Calu3 (cell line): ENCODE measurements at regions not wholly inside any gene's neighbourhood (a gene's known extent, or its start where the extent isn't known, plus 50 kb on each side); places are given as distances from the start of the nearest gene placed in this dataset.
A peak's percentile ranks its signal among the peaks of the same experiment; 100 is the strongest.

Experiments used
- BruUV-seq: library from RNA; stranded (reverse); fragments of 400-500 nt; replicated peaks from 2 replicates; lab custom pipeline; 2021; lab: Mats Ljungman, UMichigan
- CTCF ChIA-PET: fragments of 300-600 bp; sonication (Branson Sonifier 250); formaldehyde crosslinking; loops from one replicate; lab custom pipeline; 2022; ENCODE audit warnings: antibody characterized with exemption; lab: Charles Lee
- DNase-seq: peaks from one replicate; pipeline ENCODE4 v3.0.0; 2022
- H3K27ac Mint-ChIP-seq: one replicate; pipeline ENCODE4 v1.8.0; 2022; ENCODE audit warnings: mixed read lengths; ENCODE audit not compliant: unreplicated experiment
- H3K27me3 Mint-ChIP-seq: one replicate; pipeline ENCODE4 v1.8.0; 2022; ENCODE audit warnings: mixed read lengths; ENCODE audit not compliant: unreplicated experiment
- H3K36me3 Mint-ChIP-seq: one replicate; pipeline ENCODE4 v1.8.0; 2022; ENCODE audit warnings: mild to moderate bottlenecking, moderate library complexity, mixed read lengths; ENCODE audit not compliant: insufficient read depth, unreplicated experiment
- H3K4me1 Mint-ChIP-seq: one replicate; pipeline ENCODE4 v1.8.0; 2022; ENCODE audit warnings: mild to moderate bottlenecking, low read depth, mixed read lengths; ENCODE audit not compliant: unreplicated experiment
- H3K4me3 Mint-ChIP-seq: one replicate; pipeline ENCODE4 v1.8.0; 2022; ENCODE audit warnings: mild to moderate bottlenecking, low read depth, moderate library complexity, mixed read lengths; ENCODE audit not compliant: unreplicated experiment
- H3K9me3 Mint-ChIP-seq: one replicate; pipeline ENCODE4 v1.8.0; 2022; ENCODE audit warnings: low read depth, mixed read lengths; ENCODE audit not compliant: unreplicated experiment
- intact Hi-C: fragments of 100-400 bp; cut with micrococcal nuclease; formaldehyde crosslinking; loops from one replicate; pipeline ENCODE4 v1.10.0; 2022; ENCODE audit not compliant: unreplicated experiment
- TF ChIP-seq, protein P1 (sequence below): fragments of 200-600 bp; IDR thresholded peaks from one replicate; pipeline ENCODE4 v1.8.0; 2022; ENCODE audit warnings: antibody characterized with exemption; ENCODE audit not compliant: unreplicated experiment

DNA sequence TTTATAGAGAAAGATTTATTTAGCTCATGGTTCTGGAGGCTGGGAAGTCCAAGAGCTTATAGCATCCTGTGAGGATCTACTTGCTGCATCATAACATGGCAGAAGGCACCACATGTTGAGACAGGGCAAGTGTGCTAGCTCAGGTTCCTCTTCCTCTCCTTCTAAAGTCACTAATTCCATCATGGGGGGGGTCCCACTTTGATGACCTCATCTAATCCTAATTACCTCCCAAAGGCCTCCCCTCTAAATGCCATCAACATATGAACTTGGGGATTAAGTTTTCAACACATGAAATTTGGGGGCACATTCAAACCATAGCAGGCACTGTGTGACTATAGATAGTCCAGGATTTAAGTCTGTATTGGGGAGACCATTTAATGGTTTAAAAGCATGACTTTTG is 297.1 kb upstream of the ROPN1 start:
- no TSS peak for BruUV-seq
- H3K9me3 Mint-ChIP-seq: no peaks in the 10 kb centered on the region
- intact Hi-C loops: no loop called here
- DNase-seq: no peak
- peaks cover 8% of the 10 kb centered on the region for H3K4me1 Mint-ChIP-seq
- H3K27ac Mint-ChIP-seq: no peak overlapping the region
- CTCF ChIA-PET: no interaction called here
- TF ChIP-seq, protein P1, sequence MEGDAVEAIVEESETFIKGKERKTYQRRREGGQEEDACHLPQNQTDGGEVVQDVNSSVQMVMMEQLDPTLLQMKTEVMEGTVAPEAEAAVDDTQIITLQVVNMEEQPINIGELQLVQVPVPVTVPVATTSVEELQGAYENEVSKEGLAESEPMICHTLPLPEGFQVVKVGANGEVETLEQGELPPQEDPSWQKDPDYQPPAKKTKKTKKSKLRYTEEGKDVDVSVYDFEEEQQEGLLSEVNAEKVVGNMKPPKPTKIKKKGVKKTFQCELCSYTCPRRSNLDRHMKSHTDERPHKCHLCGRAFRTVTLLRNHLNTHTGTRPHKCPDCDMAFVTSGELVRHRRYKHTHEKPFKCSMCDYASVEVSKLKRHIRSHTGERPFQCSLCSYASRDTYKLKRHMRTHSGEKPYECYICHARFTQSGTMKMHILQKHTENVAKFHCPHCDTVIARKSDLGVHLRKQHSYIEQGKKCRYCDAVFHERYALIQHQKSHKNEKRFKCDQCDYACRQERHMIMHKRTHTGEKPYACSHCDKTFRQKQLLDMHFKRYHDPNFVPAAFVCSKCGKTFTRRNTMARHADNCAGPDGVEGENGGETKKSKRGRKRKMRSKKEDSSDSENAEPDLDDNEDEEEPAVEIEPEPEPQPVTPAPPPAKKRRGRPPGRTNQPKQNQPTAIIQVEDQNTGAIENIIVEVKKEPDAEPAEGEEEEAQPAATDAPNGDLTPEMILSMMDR: no peak
- H3K27me3 Mint-ChIP-seq: peaks cover 95% of the 10 kb centered on the region
- H3K36me3 Mint-ChIP-seq: no peaks in the 10 kb centered on the region
- no peak overlapping the region for H3K4me3 Mint-ChIP-seq

DNA sequence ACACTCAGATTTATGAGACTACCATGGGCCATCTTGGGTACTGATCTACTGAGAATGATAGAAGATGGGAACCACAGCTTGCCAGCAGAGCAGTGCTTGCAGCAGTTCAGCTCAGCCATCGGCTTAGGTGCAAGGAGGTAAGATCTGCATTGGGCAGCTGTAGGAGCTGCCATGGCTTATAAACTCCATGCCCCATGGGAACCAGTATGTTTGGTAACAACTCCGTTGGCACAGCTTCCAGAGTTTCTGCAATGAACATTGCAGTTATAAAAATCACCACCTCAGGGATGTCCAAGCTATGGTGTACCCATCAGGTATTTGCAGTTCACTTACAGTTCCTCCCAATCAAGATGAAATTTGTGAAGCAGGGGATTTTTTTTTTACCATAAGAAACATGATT is 299.1 kb upstream of the ROPN1 start:
- H3K4me1 Mint-ChIP-seq: peaks cover 8% of the 10 kb centered on the region
- no peak overlapping the region for H3K4me3 Mint-ChIP-seq
- no TSS peak for BruUV-seq
- H3K36me3 Mint-ChIP-seq: no peaks in the 10 kb centered on the region
- H3K27me3 Mint-ChIP-seq: peaks cover 88% of the 10 kb centered on the region
- CTCF ChIA-PET: no interaction called here
- no peaks in the 10 kb centered on the region for H3K9me3 Mint-ChIP-seq
- intact Hi-C loops: no loop called here
- TF ChIP-seq, protein P1: no peak
- H3K27ac Mint-ChIP-seq: no peak overlapping the region
- no peak for DNase-seq

DNA sequence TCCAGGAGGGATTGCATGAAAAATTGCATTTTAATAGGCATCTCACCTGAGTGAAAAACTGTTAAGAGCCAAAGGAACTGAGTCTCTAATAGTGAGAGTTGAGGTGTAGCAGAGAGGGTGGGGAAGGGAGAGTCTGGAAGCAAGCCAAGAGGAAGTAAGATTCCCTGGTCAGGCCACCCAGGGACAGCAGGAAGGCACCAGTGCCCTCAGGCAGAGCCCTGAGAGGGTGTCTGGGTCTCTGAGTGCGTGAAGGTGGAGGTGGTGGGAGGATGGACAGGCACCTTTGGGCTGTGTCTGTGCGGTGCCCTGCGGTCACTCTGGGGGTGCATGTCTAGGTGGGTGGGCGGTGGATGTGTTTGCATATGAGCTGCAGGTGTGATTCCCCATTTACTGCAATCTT is 300.4 kb upstream of the ROPN1 start:
- Mint-ChIP-seq H3K36me3 (no peaks in the 10 kb centered on the region), H3K4me1 (peaks cover 8% of the 10 kb centered on the region), H3K27ac (no peak overlapping the region), H3K4me3 (no peak overlapping the region), H3K9me3 (no peaks in the 10 kb centered on the region), H3K27me3 (peaks cover 88% of the 10 kb centered on the region)
- DNase-seq: peak; percentile 55
- intact Hi-C loops: no loop called here
- CTCF ChIA-PET: no interaction called here
- TF ChIP-seq, protein P1: no peak
- BruUV-seq: no TSS peak

DNA sequence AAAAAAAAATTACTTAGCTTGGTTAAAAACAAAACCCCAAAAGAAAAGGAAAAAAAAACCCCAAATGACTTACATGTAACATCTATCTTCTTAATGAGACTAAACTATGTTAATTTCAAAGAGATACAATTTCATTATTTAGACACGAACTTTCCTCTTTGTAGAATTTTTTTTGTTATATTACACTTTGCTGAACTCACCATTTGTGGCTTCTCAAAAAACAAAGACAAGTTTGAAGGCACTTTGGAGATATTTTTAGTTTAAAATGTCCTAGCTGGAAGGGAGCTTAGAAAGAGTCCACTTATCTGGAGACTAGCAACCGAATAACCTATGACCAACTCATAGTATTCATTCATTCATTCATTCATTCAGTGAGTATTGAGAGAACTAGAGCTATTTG is 301.7 kb upstream of the ROPN1 start:
- intact Hi-C loops: no loop called here
- H3K4me1 Mint-ChIP-seq: peaks cover 8% of the 10 kb centered on the region
- H3K9me3 Mint-ChIP-seq: no peaks in the 10 kb centered on the region
- no peak for DNase-seq
- H3K27ac Mint-ChIP-seq: no peak overlapping the region
- no peaks in the 10 kb centered on the region for H3K36me3 Mint-ChIP-seq
- no TSS peak for BruUV-seq
- TF ChIP-seq, protein P1: no peak
- CTCF ChIA-PET: interaction anchor here (0.6 to 1.2 kb wide), 2 partner anchors 141 to 174 kb away, joined by 3 read pairs; no protein-coding TSS in a partner anchor
- peaks cover 88% of the 10 kb centered on the region for H3K27me3 Mint-ChIP-seq
- H3K4me3 Mint-ChIP-seq: no peak overlapping the region
